Aorta (tissue), 5 donors: ENCODE measurements at regions not wholly inside any gene's neighbourhood (a gene's known extent, or its start where the extent isn't known, plus 50 kb on each side); places are given as distances from the start of the nearest gene placed in this dataset.
"Not testable (repeated sequence)": the region's sequence is repeated elsewhere in the genome, so short reads cannot be mapped to it uniquely, and the experiment has no call there.

Experiments used
- ATAC-seq: fragments of 200-7000 bp; cut with Tn5 transposase; one replicate; pipeline ENCODE4 v1.9.1; 2022; ENCODE audit warnings: moderate library complexity; ENCODE audit not compliant: low FRiP score
- DNase-seq, 2 donors: peaks; one replicate each; pipeline ENCODE4 v3.0.0-alpha.2; 2020
- H3K27ac ChIP-seq, 2 donors: one replicate each; pipeline ENCODE4 v1.5.1; 2013; ENCODE audit warnings: low read length in 2 of 2, mild to moderate bottlenecking in 2 of 2, moderate library complexity in 2 of 2, control low read depth in 1 of 2, inconsistent platforms in 1 of 2, low read depth in 1 of 2
- H3K27me3 ChIP-seq, 2 donors: one replicate each; pipeline ENCODE4 v1.6.1; 2013; ENCODE audit warnings: control low read depth in 1 of 2, low read length in 1 of 2, mild to moderate bottlenecking in 1 of 2, moderate library complexity in 1 of 2; ENCODE audit not compliant: insufficient read depth in 2 of 2, control insufficient read depth in 1 of 2
- H3K36me3 ChIP-seq, 2 donors: one replicate each; pipeline ENCODE4 v1.6.1; 2013; ENCODE audit warnings: control low read depth in 1 of 2, low read length in 1 of 2, mild to moderate bottlenecking in 1 of 2; ENCODE audit not compliant: insufficient read depth in 2 of 2, control insufficient read depth in 1 of 2
- H3K4me1 ChIP-seq, 2 donors: one replicate each; pipeline ENCODE4 v1.6.1; 2013; ENCODE audit warnings: low read length in 2 of 2, control low read depth in 1 of 2, mild to moderate bottlenecking in 1 of 2, moderate library complexity in 1 of 2; ENCODE audit not compliant: insufficient read depth in 2 of 2, control insufficient read depth in 1 of 2
- H3K4me3 ChIP-seq, 2 donors: one replicate each; pipeline ENCODE4 v1.5.1; 2013; ENCODE audit warnings: low read length in 2 of 2, control low read depth in 1 of 2, mild to moderate bottlenecking in 1 of 2
- H3K9me3 ChIP-seq: one replicate; pipeline ENCODE4 v1.6.1; 2013; ENCODE audit warnings: mild to moderate bottlenecking, low read length; ENCODE audit not compliant: control insufficient read depth
- WGBS, 2 donors: extraction: QIAGEN DNeasy Blood & Tissue Kit; methylation state at CpG; one replicate each; pipeline ENCODE4 v1.1.7; 2013; 5-methylcytosine and 5-hydroxymethylcytosine counted together
- intact Hi-C, 2 donors: fragments of 100-400 bp; cut with DNase I; formaldehyde crosslinking; loops; one replicate each; pipeline versions ENCODE4 v1.14.2 to v1.15.0; 2022
- donor health status: healthy with polysubstance abuse.
- donor health status: Bipolar disorder and iron deficiency.
- donor health status: DM: no; HTN: no; CAD: no.
- donor health status: DM: no; HTN: no; CAD: no.
- donor health status: DM: yes; HTN: yes; CAD: no.

GRCh38 chr1:148388260-148389026, 94.7 kb downstream of the PPIAL4G start:
- intact Hi-C loops, result no loop called here
- H3K4me3 ChIP-seq, result peak overlapping the region; percentile 2 to 72
- DNase-seq (peak; percentile 94 to 95), ATAC-seq (peak; percentile 89)
- no peaks in the 10 kb centered on the region for H3K36me3 ChIP-seq
- H3K27ac ChIP-seq, result peak overlapping the region; percentile 9 to 78
- 0 to 2% methylated on average over 40 of the region's 40 CpGs for WGBS, 2 donors
- H3K9me3 ChIP-seq, result peaks cover 2% of the 10 kb centered on the region
- H3K4me1 ChIP-seq, result no peaks in the 10 kb centered on the region
- H3K27me3 ChIP-seq, result no peaks in the 10 kb centered on the region

DNA sequence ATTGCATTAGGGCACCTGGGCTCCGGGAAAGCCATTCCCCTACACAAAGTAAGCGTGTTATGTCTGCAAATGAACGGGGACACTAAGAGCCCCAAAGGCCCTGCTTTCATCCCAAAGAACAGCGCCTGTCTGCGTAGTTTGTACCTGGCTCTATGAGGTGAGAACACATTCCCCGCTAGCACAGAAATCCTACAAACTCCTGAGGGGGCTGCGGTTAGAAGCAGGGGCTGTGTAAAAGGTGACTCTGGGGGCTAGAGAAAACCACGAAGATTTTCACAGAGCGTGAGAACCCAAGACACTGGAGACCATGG, 95.2 kb downstream of the PPIAL4G start:
- H3K4me3 ChIP-seq, H3K36me3 ChIP-seq, DNase-seq, ATAC-seq, intact Hi-C loops, H3K27me3 ChIP-seq, H3K4me1 ChIP-seq, H3K9me3 ChIP-seq: not testable (repeated sequence)
- H3K27ac ChIP-seq, result peak overlapping the region; percentile 9 to 38
- 52 to 63% methylated on average over 9 of the region's 9 CpGs for WGBS, 2 donors

DNA sequence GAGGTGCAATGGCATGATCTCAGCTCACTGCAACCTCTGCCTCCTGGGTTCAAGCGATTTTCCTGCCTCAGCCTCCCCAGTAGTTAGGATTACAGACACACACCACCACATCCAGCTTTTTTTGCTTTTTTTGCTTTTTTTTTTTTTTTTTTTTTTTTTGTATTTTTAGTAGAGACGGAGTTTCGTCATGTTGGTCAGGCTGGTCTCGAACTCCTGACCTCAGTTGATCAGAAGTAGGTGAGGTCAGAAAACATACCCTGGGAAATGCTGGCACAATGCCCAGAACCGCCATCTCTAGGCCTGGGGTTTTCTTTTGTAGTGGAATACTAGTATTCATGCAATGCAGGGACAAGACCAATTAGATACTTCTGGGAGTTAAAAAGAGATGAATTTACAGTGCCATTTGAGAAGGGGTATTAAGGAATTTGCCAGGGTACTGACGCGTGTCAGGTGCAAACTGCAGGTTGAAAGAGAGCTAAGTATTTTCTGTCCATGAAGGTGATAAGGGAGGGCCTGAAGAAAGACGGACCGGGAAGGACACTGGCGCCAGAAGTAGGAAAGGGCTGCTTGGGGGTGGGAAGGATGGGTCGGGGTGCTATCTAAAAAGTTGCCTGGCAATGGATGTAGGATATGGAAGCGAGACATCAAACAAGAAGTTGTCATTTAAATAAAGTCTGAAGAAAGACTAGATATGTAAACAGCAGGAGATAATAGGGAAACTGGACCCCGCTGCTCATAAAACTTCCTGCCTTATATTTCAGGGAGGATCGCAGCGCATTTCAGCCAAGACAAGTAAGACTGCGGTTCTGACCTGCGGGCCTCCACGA, 95.8 kb downstream of the PPIAL4G start:
- H3K27ac ChIP-seq, H3K27me3 ChIP-seq, intact Hi-C loops, DNase-seq, H3K36me3 ChIP-seq, H3K4me1 ChIP-seq, ATAC-seq, H3K9me3 ChIP-seq, H3K4me3 ChIP-seq: not testable (repeated sequence)
- 88% methylated on average over 18 of the region's 18 CpGs for WGBS, 2 donors

DNA sequence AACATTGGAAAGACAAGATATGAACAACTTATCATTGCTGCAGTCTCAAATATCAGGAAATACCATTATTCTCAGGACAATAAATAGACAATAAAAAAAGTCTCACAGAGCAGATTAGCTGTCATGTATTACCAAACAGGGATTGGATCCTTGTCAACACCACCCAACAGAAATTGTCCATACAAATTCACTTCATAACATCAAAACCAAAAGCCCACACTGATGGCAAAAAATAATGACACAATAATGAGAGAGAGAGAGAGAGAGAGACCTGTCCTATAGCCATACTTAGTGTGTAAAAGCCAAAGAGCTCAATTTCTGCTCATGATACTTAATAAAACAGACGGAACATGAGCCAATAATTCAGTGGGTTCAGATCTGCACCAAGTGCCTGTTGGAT, 96.5 kb downstream of the PPIAL4G start:
- peaks cover 2% of the 10 kb centered on the region for H3K9me3 ChIP-seq
- 89 to 100% methylated on average over 1 of the region's 1 CpG for whole genome bisulfite sequencing, 2 donors
- intact Hi-C loops, result no loop called here
- H3K4me3 ChIP-seq, result no peak overlapping the region
- H3K36me3 ChIP-seq, result no peaks in the 10 kb centered on the region
- no peaks in the 10 kb centered on the region for H3K4me1 ChIP-seq
- no peaks in the 10 kb centered on the region for H3K27me3 ChIP-seq
- no peak for DNase-seq
- no peak for ATAC-seq
- no peak overlapping the region for H3K27ac ChIP-seq

- H3K4me3 ChIP-seq, H3K36me3 ChIP-seq, H3K27me3 ChIP-seq, H3K9me3 ChIP-seq, H3K4me1 ChIP-seq, ATAC-seq, H3K27ac ChIP-seq, intact Hi-C loops, DNase-seq: not testable (repeated sequence)
- 95 to 96% methylated on average over 4 of the region's 4 CpGs for WGBS, 2 donors
Observed at GRCh38 chr1:148386031-148386398, 97.1 kb downstream of the PPIAL4G start.

DNA sequence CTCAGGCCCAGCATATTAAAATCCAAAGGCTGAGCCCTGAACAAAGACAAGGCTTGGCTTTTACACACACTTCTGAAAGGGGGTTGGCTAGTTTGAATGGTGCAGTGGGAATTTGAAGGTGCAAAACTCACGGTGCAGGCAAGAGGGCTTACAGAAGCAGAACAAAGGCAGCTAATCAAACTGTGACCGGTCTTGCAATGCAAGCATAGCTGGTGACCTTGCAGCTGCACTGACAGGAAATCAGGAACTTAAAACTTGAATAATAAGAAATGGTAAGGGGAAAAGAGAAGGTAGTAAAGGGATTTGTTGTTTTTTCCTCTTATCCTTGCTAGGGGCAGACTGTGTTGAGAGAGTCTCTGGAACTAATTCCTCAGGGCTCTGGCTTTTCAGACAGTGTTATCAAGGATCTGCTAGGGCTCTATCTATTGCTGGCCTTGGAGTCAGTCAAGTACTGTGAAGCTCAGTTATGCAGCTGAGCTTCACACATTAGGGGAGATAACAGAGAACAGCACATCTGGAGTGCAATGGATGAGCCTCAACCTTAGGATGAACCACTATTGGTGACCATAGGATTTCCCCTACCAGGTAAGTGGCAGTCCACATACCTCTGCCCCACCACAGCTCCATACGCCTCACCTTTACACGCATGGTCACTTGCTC, 97.6 kb downstream of the PPIAL4G start:
- Histone ChIP-seq H3K4me1 (no peaks in the 10 kb centered on the region), H3K9me3 (peaks cover 2% of the 10 kb centered on the region), H3K4me3 (no peak overlapping the region), H3K36me3 (no peaks in the 10 kb centered on the region), H3K27ac (no peak overlapping the region), H3K27me3 (no peaks in the 10 kb centered on the region)
- DNase-seq, result no peak
- no peak for ATAC-seq
- 90 to 92% methylated on average over 4 of the region's 4 CpGs for WGBS, 2 donors
- intact Hi-C loops, result no loop called here

GRCh38 chr1:148383966-148384365, 99.1 kb downstream of the PPIAL4G start:
- no peak for ATAC-seq
- intact Hi-C loops, result no loop called here
- DNase-seq, result no peak

GRCh38 chr1:148379697-148380096, 103.4 kb downstream of the PPIAL4G start:
- 63 to 67% methylated on average over 16 of the region's 16 CpGs for WGBS, 2 donors
- ATAC-seq, result no peak
- no peak overlapping the region for H3K4me3 ChIP-seq
- intact Hi-C loops, result no loop called here
- H3K27me3 ChIP-seq, result no peaks in the 10 kb centered on the region
- no peak for DNase-seq
- H3K4me1 ChIP-seq, result no peaks in the 10 kb centered on the region
- no peaks in the 10 kb centered on the region for H3K36me3 ChIP-seq
- no peaks in the 10 kb centered on the region for H3K9me3 ChIP-seq
- no peak overlapping the region for H3K27ac ChIP-seq

More at GRCh38 chr1:148383966-148384365, 99.1 kb downstream of the PPIAL4G start:
- Histone ChIP-seq H3K27ac (no peak overlapping the region), H3K4me3 (no peak overlapping the region), H3K27me3 (no peaks in the 10 kb centered on the region), H3K9me3 (peaks cover 2% of the 10 kb centered on the region), H3K36me3 (no peaks in the 10 kb centered on the region), H3K4me1 (no peaks in the 10 kb centered on the region)
- WGBS, 2 donors, result 82 to 83% methylated on average over 5 of the region's 5 CpGs
